ENCODE measurements at regions not wholly inside any gene's neighbourhood (a gene's known extent, or its start where the extent isn't known, plus 50 kb on each side); places are given as distances from the start of the nearest gene placed in this dataset.

GRCh38 chr10:9858816-9859215 is 1158.9 kb upstream of the CELF2 start:
- Histone ChIP-seq H3K36me3 (replicated peaks; ENCODE audit: control insufficient read depth, insufficient read depth, low read length) (no peaks in the 10 kb centered on the region), H3K4me3 (ENCODE audit: insufficient read depth, low read depth, low read length) (no peak overlapping the region), H3K27me3 (ENCODE audit: control insufficient read depth, insufficient read depth, low read length) (no peaks in the 10 kb centered on the region)
- no peak for DNase-seq

- no peaks in the 10 kb centered on the region for H3K36me3 ChIP-seq (replicated peaks; ENCODE audit: control insufficient read depth, insufficient read depth, low read length)
- no peak overlapping the region for H3K4me3 ChIP-seq (ENCODE audit: insufficient read depth, low read depth, low read length)
- no peak for DNase-seq
- H3K27me3 ChIP-seq (ENCODE audit: control insufficient read depth, insufficient read depth, low read length), result no peaks in the 10 kb centered on the region
Measured at GRCh38 chr10:9860045-9860444, 1157.6 kb upstream of the CELF2 start.

GRCh38 chr10:9863559-9864121 is 1154.0 kb upstream of the CELF2 start:
- Histone ChIP-seq H3K4me3 (ENCODE audit: insufficient read depth, low read depth, low read length) (no peak overlapping the region), H3K36me3 (replicated peaks; ENCODE audit: control insufficient read depth, insufficient read depth, low read length) (no peaks in the 10 kb centered on the region), H3K27me3 (ENCODE audit: control insufficient read depth, insufficient read depth, low read length) (no peaks in the 10 kb centered on the region)
- DNase-seq, result no peak

- DNase-seq, result no peak
- Histone ChIP-seq H3K27me3 (ENCODE audit: control insufficient read depth, insufficient read depth, low read length) (no peaks in the 10 kb centered on the region), H3K36me3 (replicated peaks; ENCODE audit: control insufficient read depth, insufficient read depth, low read length) (no peaks in the 10 kb centered on the region), H3K4me3 (ENCODE audit: insufficient read depth, low read depth, low read length) (no peak overlapping the region)
Measured at GRCh38 chr10:9868499-9868898, 1149.2 kb upstream of the CELF2 start.

GRCh38 chr10:9869205-9869604 is 1148.5 kb upstream of the CELF2 start:
- no peak overlapping the region for H3K4me3 ChIP-seq (ENCODE audit: insufficient read depth, low read depth, low read length)
- no peak for DNase-seq

GRCh38 chr10:9869606-9870176 is 1148.0 kb upstream of the CELF2 start:
- H3K27me3 ChIP-seq (ENCODE audit: control insufficient read depth, insufficient read depth, low read length), result no peaks in the 10 kb centered on the region
- DNase-seq, result no peak
- H3K36me3 ChIP-seq (replicated peaks; ENCODE audit: control insufficient read depth, insufficient read depth, low read length), result no peaks in the 10 kb centered on the region
- no peak overlapping the region for H3K4me3 ChIP-seq (ENCODE audit: insufficient read depth, low read depth, low read length)

More at GRCh38 chr10:9869205-9869604, 1148.5 kb upstream of the CELF2 start:
- H3K27me3 ChIP-seq (ENCODE audit: control insufficient read depth, insufficient read depth, low read length), result no peaks in the 10 kb centered on the region
- no peaks in the 10 kb centered on the region for H3K36me3 ChIP-seq (replicated peaks; ENCODE audit: control insufficient read depth, insufficient read depth, low read length)

GRCh38 chr10:9875353-9875752 is 1142.3 kb upstream of the CELF2 start:
- H3K4me3 ChIP-seq (ENCODE audit: insufficient read depth, low read depth, low read length), result no peak overlapping the region
- no peaks in the 10 kb centered on the region for H3K27me3 ChIP-seq (ENCODE audit: control insufficient read depth, insufficient read depth, low read length)
- DNase-seq, result no peak
- no peaks in the 10 kb centered on the region for H3K36me3 ChIP-seq (replicated peaks; ENCODE audit: control insufficient read depth, insufficient read depth, low read length)

GRCh38 chr10:9877978-9878377 is 1139.7 kb upstream of the CELF2 start:
- H3K36me3 ChIP-seq (replicated peaks; ENCODE audit: control insufficient read depth, insufficient read depth, low read length), result no peaks in the 10 kb centered on the region
- no peaks in the 10 kb centered on the region for H3K27me3 ChIP-seq (ENCODE audit: control insufficient read depth, insufficient read depth, low read length)
- no peak overlapping the region for H3K4me3 ChIP-seq (ENCODE audit: insufficient read depth, low read depth, low read length)
- no peak for DNase-seq

GRCh38 chr10:9878383-9878782 is 1139.3 kb upstream of the CELF2 start:
- no peaks in the 10 kb centered on the region for H3K27me3 ChIP-seq (ENCODE audit: control insufficient read depth, insufficient read depth, low read length)
- no peak for DNase-seq
- no peak overlapping the region for H3K4me3 ChIP-seq (ENCODE audit: insufficient read depth, low read depth, low read length)
- no peaks in the 10 kb centered on the region for H3K36me3 ChIP-seq (replicated peaks; ENCODE audit: control insufficient read depth, insufficient read depth, low read length)

- H3K27me3 ChIP-seq (ENCODE audit: control insufficient read depth, insufficient read depth, low read length), result no peaks in the 10 kb centered on the region
- H3K4me3 ChIP-seq (ENCODE audit: insufficient read depth, low read depth, low read length), result no peak overlapping the region
- DNase-seq, result no peak
- no peaks in the 10 kb centered on the region for H3K36me3 ChIP-seq (replicated peaks; ENCODE audit: control insufficient read depth, insufficient read depth, low read length)
Measured at GRCh38 chr10:9885761-9886160, 1131.9 kb upstream of the CELF2 start.

- Histone ChIP-seq H3K27me3 (ENCODE audit: control insufficient read depth, insufficient read depth, low read length) (no peaks in the 10 kb centered on the region), H3K36me3 (replicated peaks; ENCODE audit: control insufficient read depth, insufficient read depth, low read length) (no peaks in the 10 kb centered on the region), H3K4me3 (ENCODE audit: insufficient read depth, low read depth, low read length) (no peak overlapping the region)
- no peak for DNase-seq
Measured at GRCh38 chr10:9886772-9887171, 1130.9 kb upstream of the CELF2 start.

- DNase-seq, result no peak
- Histone ChIP-seq H3K4me3 (ENCODE audit: insufficient read depth, low read depth, low read length) (no peak overlapping the region), H3K36me3 (replicated peaks; ENCODE audit: control insufficient read depth, insufficient read depth, low read length) (no peaks in the 10 kb centered on the region), H3K27me3 (ENCODE audit: control insufficient read depth, insufficient read depth, low read length) (no peaks in the 10 kb centered on the region)
Measured at GRCh38 chr10:9895453-9895852, 1122.2 kb upstream of the CELF2 start.

- Histone ChIP-seq H3K4me3 (ENCODE audit: insufficient read depth, low read depth, low read length) (no peak overlapping the region), H3K36me3 (replicated peaks; ENCODE audit: control insufficient read depth, insufficient read depth, low read length) (no peaks in the 10 kb centered on the region), H3K27me3 (ENCODE audit: control insufficient read depth, insufficient read depth, low read length) (no peaks in the 10 kb centered on the region)
- DNase-seq, result no peak
Measured at GRCh38 chr10:9895981-9896380, 1121.7 kb upstream of the CELF2 start.

- H3K36me3 ChIP-seq (replicated peaks; ENCODE audit: control insufficient read depth, insufficient read depth, low read length), result no peaks in the 10 kb centered on the region
- no peak for DNase-seq
- no peaks in the 10 kb centered on the region for H3K27me3 ChIP-seq (ENCODE audit: control insufficient read depth, insufficient read depth, low read length)
- H3K4me3 ChIP-seq (ENCODE audit: insufficient read depth, low read depth, low read length), result no peak overlapping the region
Measured at GRCh38 chr10:9898633-9899395, 1118.9 kb upstream of the CELF2 start.

GRCh38 chr10:9900751-9901150 is 1116.9 kb upstream of the CELF2 start:
- DNase-seq, result no peak
- Histone ChIP-seq H3K36me3 (replicated peaks; ENCODE audit: control insufficient read depth, insufficient read depth, low read length) (no peaks in the 10 kb centered on the region), H3K27me3 (ENCODE audit: control insufficient read depth, insufficient read depth, low read length) (no peaks in the 10 kb centered on the region), H3K4me3 (ENCODE audit: insufficient read depth, low read depth, low read length) (no peak overlapping the region)
